ENCODE measurements at regions not wholly inside any gene's neighbourhood (a gene's known extent, or its start where the extent isn't known, plus 50 kb on each side); places are given as distances from the start of the nearest gene placed in this dataset.

DNA sequence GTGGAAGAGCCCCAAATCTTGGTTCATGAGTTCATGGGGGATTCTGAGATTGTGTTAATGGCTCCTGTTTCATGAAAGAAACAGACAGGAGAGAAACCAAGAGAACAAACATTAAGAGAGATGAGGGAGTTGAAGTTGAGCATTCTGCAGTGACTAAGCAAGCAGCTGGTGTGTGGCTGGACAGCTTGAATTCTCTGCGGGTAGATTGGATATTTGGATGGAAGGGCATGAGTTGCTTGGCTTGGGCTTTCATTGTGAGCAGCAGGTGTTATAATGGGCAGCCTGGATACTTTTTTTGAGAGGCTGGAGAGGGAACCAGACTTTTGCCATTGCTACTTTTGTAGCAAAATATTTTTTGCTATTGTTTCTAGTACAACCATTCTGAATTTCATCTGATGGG lies 346.8 kb upstream of the SATB1 start:
- POLR2A ChIA-PET (ENCODE audit: partially characterized antibody) = no interaction called here
- Histone ChIP-seq H3K9me3 (ENCODE audit: control insufficient read depth in 1 of 2, low read length in 2 of 2) (no peaks in the 10 kb centered on the region), H3K36me3 (ENCODE audit: insufficient read depth, low read length) (no peaks in the 10 kb centered on the region), H3K4me3 (ENCODE audit: low read length in 2 of 2) (no peak overlapping the region), H3K27ac (ENCODE audit: low read depth, low read length) (no peak overlapping the region), H3K27me3 (ENCODE audit: insufficient read depth, low read length) (no peaks in the 10 kb centered on the region), H3K4me1 (ENCODE audit: insufficient read depth, low read length) (no peaks in the 10 kb centered on the region)
- Mint-ChIP-seq H3K4me3 (no peak overlapping the region), H3K4me1 (no peaks in the 10 kb centered on the region), H3K9me3 (peaks cover 0 to 2% (median 0%) of the 10 kb centered on the region in 8 donors), H3K36me3 (no peaks in the 10 kb centered on the region), H3K27me3 (peaks cover 2 to 5% of the 10 kb centered on the region in 2 donors), H3K27ac (no peak overlapping the region)
- CTCF ChIA-PET (ENCODE audit: partially characterized antibody) = no interaction called here
- intact Hi-C loops (cut with micrococcal nuclease) = no loop called here
- DNase-seq = no peak

DNA sequence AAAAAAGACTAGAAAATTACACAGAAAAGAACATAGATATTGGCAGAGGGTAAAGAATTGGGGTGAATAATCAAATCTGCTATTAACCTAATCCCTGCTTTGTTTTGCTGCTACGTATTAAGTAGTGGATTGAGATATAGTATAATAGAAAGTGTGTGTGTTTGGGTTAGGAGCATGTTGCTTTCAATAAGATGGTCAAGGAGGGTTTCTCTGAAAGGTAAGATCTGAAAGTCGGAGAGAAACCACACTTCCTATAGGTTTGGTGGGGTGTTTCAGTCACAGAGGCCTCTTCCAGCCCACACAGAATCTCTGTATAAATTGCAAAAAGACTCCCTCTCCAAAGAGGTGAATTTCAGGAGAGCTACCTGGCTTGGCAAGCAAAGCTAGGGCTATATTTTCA lies 345.7 kb upstream of the SATB1 start:
- intact Hi-C loops (cut with micrococcal nuclease) = no loop called here
- Histone ChIP-seq H3K36me3 (ENCODE audit: insufficient read depth, low read length) (no peaks in the 10 kb centered on the region), H3K9me3 (ENCODE audit: control insufficient read depth in 1 of 2, low read length in 2 of 2) (no peaks in the 10 kb centered on the region), H3K27ac (ENCODE audit: low read depth, low read length) (no peak overlapping the region), H3K4me1 (ENCODE audit: insufficient read depth, low read length) (no peaks in the 10 kb centered on the region), H3K27me3 (ENCODE audit: insufficient read depth, low read length) (no peaks in the 10 kb centered on the region), H3K4me3 (ENCODE audit: low read length in 2 of 2) (no peak overlapping the region)
- Mint-ChIP-seq H3K27me3 (peaks cover 2 to 6% of the 10 kb centered on the region in 2 donors), H3K36me3 (no peaks in the 10 kb centered on the region), H3K4me3 (no peak overlapping the region), H3K27ac (no peak overlapping the region), H3K4me1 (no peaks in the 10 kb centered on the region), H3K9me3 (peaks cover 0 to 5% (median 0%) of the 10 kb centered on the region in 8 donors)
- ChIA-PET CTCF (ENCODE audit: partially characterized antibody) (no interaction called here), POLR2A (ENCODE audit: partially characterized antibody) (no interaction called here)
- no peak for DNase-seq

DNA sequence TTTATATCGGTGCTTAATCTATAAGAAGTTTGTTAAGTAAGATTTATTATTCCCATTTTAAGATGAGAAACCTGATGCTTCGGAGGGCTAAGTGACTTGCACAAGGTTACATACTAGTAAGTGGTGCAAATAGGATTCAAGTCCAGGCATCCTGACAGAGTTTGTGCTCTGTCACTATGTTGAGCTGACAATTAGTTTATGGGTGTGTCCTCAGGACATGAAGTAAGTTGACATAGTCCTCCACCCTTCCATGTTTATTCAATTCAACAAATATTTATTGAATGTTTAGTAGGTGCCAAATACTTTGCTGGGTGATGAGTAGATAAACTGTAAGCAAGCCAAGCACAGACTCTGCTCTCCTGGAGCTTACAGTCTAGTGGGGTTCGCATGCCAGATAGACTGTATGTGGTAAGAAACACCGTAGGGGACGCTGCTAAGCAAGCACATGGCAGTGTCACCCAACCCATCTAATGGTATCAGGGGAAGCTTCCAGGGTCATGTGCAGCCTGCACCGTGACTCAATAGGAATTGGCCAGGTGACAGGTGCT lies 342.7 kb upstream of the SATB1 start:
- Mint-ChIP-seq H3K27ac (peak overlapping the region in 1 of 7 donors; percentile 31), H3K36me3 (no peaks in the 10 kb centered on the region), H3K9me3 (peaks cover 0 to 5% (median 0%) of the 10 kb centered on the region in 8 donors), H3K27me3 (peaks cover 2 to 5% of the 10 kb centered on the region in 2 donors), H3K4me3 (peak overlapping the region in 1 of 8 donors; percentile 16), H3K4me1 (no peaks in the 10 kb centered on the region)
- H3K4me1 ChIP-seq (ENCODE audit: insufficient read depth, low read length) = no peaks in the 10 kb centered on the region
- H3K27me3 ChIP-seq (ENCODE audit: insufficient read depth, low read length) = no peaks in the 10 kb centered on the region
- CTCF ChIA-PET (ENCODE audit: partially characterized antibody) = interaction anchor here (1.2 to 1.5 kb wide), 2 partner anchors 9 to 208 kb away, joined by 3 to 7 read pairs; no protein-coding TSS in a partner anchor
- no peaks in the 10 kb centered on the region for H3K9me3 ChIP-seq (ENCODE audit: control insufficient read depth in 1 of 2, low read length in 2 of 2)
- no peak overlapping the region for H3K4me3 ChIP-seq (ENCODE audit: low read length in 2 of 2)
- POLR2A ChIA-PET (ENCODE audit: partially characterized antibody) = no interaction called here
- intact Hi-C loops (cut with micrococcal nuclease) = no loop called here
- no peak overlapping the region for H3K27ac ChIP-seq (ENCODE audit: low read depth, low read length)
- H3K36me3 ChIP-seq (ENCODE audit: insufficient read depth, low read length) = no peaks in the 10 kb centered on the region
- DNase-seq = no peak

DNA sequence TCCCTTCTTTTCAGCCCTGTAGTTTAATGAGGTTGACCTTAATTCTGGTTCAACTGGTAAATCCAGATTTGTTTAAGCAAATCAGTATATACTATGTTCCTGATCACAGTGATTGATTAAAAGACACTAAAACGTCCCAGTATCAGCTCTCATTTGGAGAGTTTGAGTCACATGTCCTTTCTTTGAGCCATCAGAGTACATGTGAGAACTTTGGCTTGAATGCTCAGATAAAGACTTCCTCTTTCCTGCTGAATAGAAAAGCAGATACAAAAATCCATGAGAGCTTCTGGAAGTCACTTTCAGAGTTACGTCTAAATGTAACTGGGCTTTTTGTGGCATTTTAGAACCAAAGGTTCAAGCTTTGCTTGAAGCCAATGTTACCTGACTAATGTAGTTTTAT lies 341.8 kb upstream of the SATB1 start:
- Mint-ChIP-seq H3K4me1 (no peaks in the 10 kb centered on the region), H3K9me3 (peaks cover 0 to 5% (median 0%) of the 10 kb centered on the region in 8 donors), H3K4me3 (no peak overlapping the region), H3K27me3 (peaks cover 2 to 5% of the 10 kb centered on the region in 2 donors), H3K36me3 (no peaks in the 10 kb centered on the region), H3K27ac (no peak overlapping the region)
- H3K27ac ChIP-seq (ENCODE audit: low read depth, low read length) = no peak overlapping the region
- intact Hi-C loops (cut with micrococcal nuclease) = no loop called here
- H3K9me3 ChIP-seq (ENCODE audit: control insufficient read depth in 1 of 2, low read length in 2 of 2) = no peaks in the 10 kb centered on the region
- DNase-seq = no peak
- no peaks in the 10 kb centered on the region for H3K36me3 ChIP-seq (ENCODE audit: insufficient read depth, low read length)
- H3K4me3 ChIP-seq (ENCODE audit: low read length in 2 of 2) = no peak overlapping the region
- H3K27me3 ChIP-seq (ENCODE audit: insufficient read depth, low read length) = no peaks in the 10 kb centered on the region
- POLR2A ChIA-PET (ENCODE audit: partially characterized antibody) = no interaction called here
- CTCF ChIA-PET (ENCODE audit: partially characterized antibody) = interaction anchor here (1.2 kb wide), 1 partner anchor 8 kb away, joined by 3 read pairs; no protein-coding TSS in a partner anchor
- no peaks in the 10 kb centered on the region for H3K4me1 ChIP-seq (ENCODE audit: insufficient read depth, low read length)

DNA sequence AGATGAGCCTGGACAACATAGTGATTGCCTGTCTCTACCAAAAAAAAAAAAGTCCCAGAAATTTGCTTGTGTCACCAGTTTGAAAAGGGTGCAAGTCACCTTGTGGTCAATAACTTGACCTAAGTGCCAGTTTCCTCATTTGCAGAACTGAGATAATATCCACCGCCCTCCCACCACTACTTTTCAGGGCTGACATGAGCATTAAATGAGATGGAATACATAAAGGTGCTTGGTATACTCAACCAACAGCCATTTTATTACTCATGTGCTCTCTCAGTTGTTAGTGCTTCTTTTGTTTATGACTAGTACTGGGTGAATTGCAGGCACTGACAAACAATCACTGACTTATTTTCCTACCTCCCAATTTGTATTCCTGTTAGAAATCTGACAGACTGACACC lies 340.5 kb upstream of the SATB1 start:
- H3K9me3 Mint-ChIP-seq = peaks cover 0 to 5% (median 0%) of the 10 kb centered on the region in 8 donors

DNA sequence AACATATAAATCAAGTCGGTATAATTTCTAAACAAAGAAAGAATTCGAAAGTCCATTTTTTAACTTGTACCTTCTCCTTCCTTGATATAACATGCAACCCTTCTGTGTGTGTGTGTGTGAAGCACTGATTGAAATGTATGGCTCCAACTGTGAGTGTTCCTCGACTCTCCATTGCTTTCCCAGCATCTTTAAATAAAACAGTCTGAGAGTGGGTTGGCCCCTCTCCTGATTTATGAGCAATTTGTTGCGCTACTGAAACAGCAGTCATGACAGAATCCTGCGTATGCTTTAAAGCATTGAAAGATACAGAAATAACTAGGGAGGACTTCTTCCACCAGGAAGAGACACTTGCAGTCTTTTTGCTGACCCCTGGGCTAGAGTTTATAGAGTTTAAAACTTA lies 340.0 kb upstream of the SATB1 start:
- Mint-ChIP-seq H3K4me3 (no peak overlapping the region), H3K27me3 (peaks cover 2 to 5% of the 10 kb centered on the region in 2 donors), H3K27ac (no peak overlapping the region), H3K9me3 (peaks cover 0 to 5% (median 0%) of the 10 kb centered on the region in 8 donors), H3K4me1 (no peaks in the 10 kb centered on the region), H3K36me3 (no peaks in the 10 kb centered on the region)
- ChIA-PET CTCF (ENCODE audit: partially characterized antibody) (no interaction called here), POLR2A (ENCODE audit: partially characterized antibody) (no interaction called here)
- no peak for DNase-seq
- Histone ChIP-seq H3K4me1 (ENCODE audit: insufficient read depth, low read length) (no peaks in the 10 kb centered on the region), H3K27me3 (ENCODE audit: insufficient read depth, low read length) (no peaks in the 10 kb centered on the region), H3K27ac (ENCODE audit: low read depth, low read length) (no peak overlapping the region), H3K4me3 (ENCODE audit: low read length in 2 of 2) (no peak overlapping the region), H3K9me3 (ENCODE audit: control insufficient read depth in 1 of 2, low read length in 2 of 2) (no peaks in the 10 kb centered on the region), H3K36me3 (ENCODE audit: insufficient read depth, low read length) (no peaks in the 10 kb centered on the region)
- intact Hi-C loops (cut with micrococcal nuclease) = no loop called here

More for the DNA sequence above, 340.5 kb upstream of the SATB1 start:
- H3K36me3 ChIP-seq (ENCODE audit: insufficient read depth, low read length) = no peaks in the 10 kb centered on the region
- POLR2A ChIA-PET (ENCODE audit: partially characterized antibody) = no interaction called here
- H3K27me3 Mint-ChIP-seq = peaks cover 2 to 5% of the 10 kb centered on the region in 2 donors
- DNase-seq = no peak
- no peak overlapping the region for H3K4me3 Mint-ChIP-seq
- no peak overlapping the region for H3K27ac ChIP-seq (ENCODE audit: low read depth, low read length)
- H3K4me1 ChIP-seq (ENCODE audit: insufficient read depth, low read length) = no peaks in the 10 kb centered on the region
- no peak overlapping the region for H3K27ac Mint-ChIP-seq
- no peaks in the 10 kb centered on the region for H3K4me1 Mint-ChIP-seq
- CTCF ChIA-PET (ENCODE audit: partially characterized antibody) = no interaction called here
- no peaks in the 10 kb centered on the region for H3K9me3 ChIP-seq (ENCODE audit: control insufficient read depth in 1 of 2, low read length in 2 of 2)
- H3K27me3 ChIP-seq (ENCODE audit: insufficient read depth, low read length) = no peaks in the 10 kb centered on the region
- intact Hi-C loops (cut with micrococcal nuclease) = no loop called here
- H3K4me3 ChIP-seq (ENCODE audit: low read length in 2 of 2) = no peak overlapping the region
- H3K36me3 Mint-ChIP-seq = no peaks in the 10 kb centered on the region

DNA sequence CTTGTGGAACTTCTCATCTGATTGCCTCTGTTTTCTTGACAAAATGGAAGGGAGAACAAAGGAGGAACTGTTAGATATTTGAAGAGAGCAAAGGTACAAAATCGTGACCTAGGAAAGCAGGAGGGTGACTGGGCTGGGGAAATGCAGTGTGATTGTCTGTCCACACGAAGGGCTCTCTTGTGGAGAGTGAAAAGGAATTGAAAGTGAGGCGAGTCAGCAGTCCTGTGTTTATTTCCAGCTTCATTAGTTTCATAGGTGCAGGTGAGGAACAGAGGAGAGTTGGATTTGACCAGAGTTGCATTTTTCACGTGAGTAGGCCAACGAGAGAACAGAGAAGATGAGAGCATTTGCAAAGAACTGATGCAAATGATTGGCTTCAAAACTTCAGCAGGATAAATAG lies 336.4 kb upstream of the SATB1 start:
- Histone ChIP-seq H3K4me3 (ENCODE audit: low read length in 2 of 2) (no peak overlapping the region), H3K27me3 (ENCODE audit: insufficient read depth, low read length) (no peaks in the 10 kb centered on the region), H3K36me3 (ENCODE audit: insufficient read depth, low read length) (no peaks in the 10 kb centered on the region), H3K27ac (ENCODE audit: low read depth, low read length) (no peak overlapping the region), H3K4me1 (ENCODE audit: insufficient read depth, low read length) (peaks cover 18% of the 10 kb centered on the region), H3K9me3 (ENCODE audit: control insufficient read depth in 1 of 2, low read length in 2 of 2) (no peaks in the 10 kb centered on the region)
- no peaks in the 10 kb centered on the region for H3K9me3 Mint-ChIP-seq
- peaks cover 0 to 2% of the 10 kb centered on the region in 2 donors for H3K27me3 Mint-ChIP-seq
- intact Hi-C loops (cut with micrococcal nuclease) = no loop called here
- no peaks in the 10 kb centered on the region for H3K36me3 Mint-ChIP-seq
- H3K4me1 Mint-ChIP-seq = peaks cover 12 to 16% (median 14%) of the 10 kb centered on the region in 4 donors
- H3K4me3 Mint-ChIP-seq = no peak overlapping the region
- CTCF ChIA-PET (ENCODE audit: partially characterized antibody) = interaction anchor here (6.2 kb wide), 1 partner anchor 203 kb away, joined by 184 read pairs; no protein-coding TSS in a partner anchor
- DNase-seq = no peak
- no peak overlapping the region for H3K27ac Mint-ChIP-seq
- POLR2A ChIA-PET (ENCODE audit: partially characterized antibody) = no interaction called here
